ENCODE measurements at regions not wholly inside any gene's neighbourhood (a gene's known extent, or its start where the extent isn't known, plus 50 kb on each side); places are given as distances from the start of the nearest gene placed in this dataset.

DNA sequence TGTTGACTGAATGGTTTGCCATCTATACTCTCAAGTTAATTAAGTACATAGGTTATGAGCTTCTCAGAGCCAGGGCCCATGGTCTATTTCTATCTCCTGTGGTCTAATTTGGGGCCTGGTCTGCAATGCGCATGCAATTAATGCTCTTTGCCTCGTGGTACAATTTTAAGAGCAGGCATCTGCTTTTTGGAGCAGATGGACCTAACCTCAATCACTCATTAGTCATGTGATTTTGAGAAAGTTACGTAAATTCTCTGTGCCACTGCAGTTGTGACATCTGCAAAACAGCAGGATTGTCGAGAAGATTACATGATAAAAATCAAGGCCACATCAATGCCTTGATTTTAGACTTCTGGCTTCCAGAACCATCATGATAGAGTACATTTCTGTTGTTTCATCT lies 543.7 kb upstream of the ADAMTS9 start:
- no peak for DNase-seq

DNA sequence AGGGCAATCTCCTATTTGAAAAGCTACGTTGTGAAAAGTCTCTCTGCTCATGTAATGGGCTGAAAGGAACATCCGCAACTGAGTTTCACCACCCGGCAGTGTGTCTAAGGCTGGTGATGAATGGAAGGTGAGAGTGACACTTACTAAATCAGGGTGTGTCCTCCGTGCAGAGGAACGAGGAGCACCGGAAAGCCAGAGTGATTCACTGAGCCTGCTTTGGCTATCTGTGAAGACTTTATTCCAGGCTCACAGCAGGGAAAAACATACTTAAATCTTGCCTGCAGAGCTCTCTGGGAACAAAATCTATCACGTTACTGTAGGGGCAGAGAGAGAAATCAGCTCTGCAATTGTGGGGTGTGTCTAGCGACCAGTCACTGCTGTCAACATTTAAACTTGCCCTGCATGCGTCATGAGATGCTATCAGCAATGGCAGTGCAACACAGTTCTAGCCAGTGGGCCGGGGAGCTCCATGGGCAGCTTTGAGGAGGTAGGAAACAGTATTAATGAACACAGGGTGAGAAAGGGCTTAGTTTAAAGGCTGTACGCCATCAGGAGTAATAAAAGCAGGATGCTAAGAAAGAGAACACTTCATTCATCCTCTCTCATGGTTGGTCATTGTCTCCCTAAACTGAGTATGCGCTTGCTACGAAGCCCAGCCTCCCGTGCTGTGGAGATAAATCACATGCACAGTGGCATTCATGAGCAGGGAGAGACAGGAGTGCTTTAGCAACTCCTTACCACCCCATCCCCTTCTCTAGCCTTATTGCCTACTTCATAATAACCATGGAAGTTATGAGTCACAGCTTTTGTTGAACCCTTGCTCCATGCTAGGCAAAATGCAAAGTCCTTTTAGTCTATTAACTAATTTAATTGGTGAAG lies 542.7 kb upstream of the ADAMTS9 start:
- no peak for DNase-seq

- DNase-seq = no peak
Observed at GRCh38 chr3:65226287-65226686, 538.5 kb upstream of the ADAMTS9 start.

GRCh38 chr3:65210026-65210814 lies 522.4 kb upstream of the ADAMTS9 start:
- DNase-seq = no peak

DNA sequence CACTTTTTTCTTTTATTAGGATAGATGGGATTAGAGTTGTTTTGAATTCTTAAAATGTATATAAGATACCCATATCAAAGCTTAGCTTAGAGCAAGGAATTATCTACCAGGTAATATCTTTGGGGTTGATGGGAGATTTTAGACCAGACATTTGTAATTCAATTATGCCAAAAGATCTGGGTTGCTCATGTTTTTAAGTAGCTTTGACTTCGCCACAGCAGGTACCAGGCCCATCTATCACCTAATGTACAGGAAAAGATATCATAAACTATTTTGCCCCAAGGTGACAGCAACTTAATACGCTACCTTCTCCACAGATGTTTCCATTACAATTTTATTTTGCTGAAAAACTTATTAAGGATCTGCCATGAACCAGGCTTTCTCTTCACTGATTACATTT lies 514.6 kb upstream of the ADAMTS9 start:
- no peak for DNase-seq

- DNase-seq = no peak
Observed at GRCh38 chr3:65201926-65202325, 514.1 kb upstream of the ADAMTS9 start.

DNA sequence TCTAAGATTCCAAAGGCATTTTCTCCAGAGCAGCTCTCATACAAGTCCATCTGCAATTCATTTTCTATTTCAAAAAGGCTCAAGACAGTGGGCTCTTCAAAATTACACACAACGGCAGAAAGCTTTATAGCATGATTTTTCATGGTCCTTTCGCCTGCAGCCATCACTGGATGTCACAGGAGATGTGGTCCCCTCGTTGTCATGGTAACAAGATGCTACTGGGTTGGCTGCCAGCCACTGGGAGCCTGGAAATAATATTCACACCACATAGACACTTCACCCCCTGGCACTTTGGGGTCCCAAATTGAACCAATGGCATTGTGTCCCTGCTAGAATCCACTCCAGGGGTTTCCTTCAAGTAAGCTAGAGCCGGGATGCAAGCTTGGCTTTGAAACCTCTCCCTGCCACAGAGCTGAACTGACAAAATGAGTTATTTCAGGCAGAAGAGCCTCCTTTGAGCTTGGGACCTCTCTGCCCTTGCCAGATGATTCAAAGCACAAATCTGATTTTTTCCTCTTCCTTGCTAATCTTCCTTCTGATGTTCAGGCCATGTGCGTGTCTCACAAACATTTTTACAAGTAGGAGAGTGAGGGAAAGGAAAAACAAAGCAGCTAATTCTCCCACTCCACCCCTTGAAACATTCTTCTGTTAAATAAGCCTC lies 512.6 kb upstream of the ADAMTS9 start:
- no peak for DNase-seq

GRCh38 chr3:65196663-65197062 lies 508.9 kb upstream of the ADAMTS9 start:
- no peak for DNase-seq

- DNase-seq = no peak
Observed at GRCh38 chr3:65195211-65196006, 507.6 kb upstream of the ADAMTS9 start.

DNA sequence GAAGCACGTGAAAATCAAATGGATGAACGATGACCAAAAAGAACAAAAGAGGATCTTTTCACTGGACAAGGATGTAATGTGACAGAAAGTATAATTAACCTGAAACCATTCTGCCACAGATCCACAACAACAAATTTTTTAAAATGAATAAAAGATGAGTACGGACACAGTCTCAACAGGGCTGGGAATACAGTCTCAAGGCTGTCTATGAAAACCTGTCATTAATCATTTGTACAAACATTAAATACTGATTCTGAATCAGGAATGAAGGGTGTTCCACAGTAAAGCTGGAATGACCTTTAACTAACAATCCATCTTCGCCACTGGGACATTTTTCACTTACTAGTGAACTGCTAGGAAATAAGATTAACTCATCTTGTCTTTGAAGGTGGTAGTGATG lies 506.9 kb upstream of the ADAMTS9 start:
- no peak for DNase-seq

DNA sequence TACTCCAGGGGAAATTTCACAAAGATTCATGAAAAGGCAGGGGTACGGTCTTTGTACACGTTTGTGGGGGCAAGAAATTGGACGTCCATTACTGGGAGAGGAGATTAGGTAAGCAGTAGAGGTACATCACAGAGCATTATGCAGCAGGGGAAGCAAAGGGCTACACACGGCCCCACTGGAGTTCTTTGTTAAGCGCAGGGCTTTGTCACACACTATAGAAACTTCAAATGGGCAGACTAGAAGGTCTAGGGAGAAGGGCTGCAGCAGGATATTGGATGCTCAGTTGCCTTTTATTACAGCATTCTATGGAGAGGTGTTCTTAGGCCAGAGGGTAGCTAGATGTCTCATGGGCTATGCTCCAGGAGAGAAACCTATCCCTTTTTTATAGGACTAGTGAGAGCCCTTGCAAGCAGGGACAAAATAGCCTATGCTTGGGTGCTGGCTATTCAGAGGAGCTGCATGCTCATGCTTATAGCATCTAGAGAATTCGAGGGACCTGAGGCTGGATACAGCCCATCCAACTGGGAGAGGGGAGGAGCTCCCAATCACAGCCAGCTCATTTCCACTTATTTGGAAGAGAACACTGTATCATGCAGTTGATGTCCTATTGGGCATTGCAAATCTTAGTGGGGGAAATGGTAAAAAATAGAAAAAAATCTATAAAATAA lies 506.4 kb upstream of the ADAMTS9 start:
- no peak for DNase-seq

DNA sequence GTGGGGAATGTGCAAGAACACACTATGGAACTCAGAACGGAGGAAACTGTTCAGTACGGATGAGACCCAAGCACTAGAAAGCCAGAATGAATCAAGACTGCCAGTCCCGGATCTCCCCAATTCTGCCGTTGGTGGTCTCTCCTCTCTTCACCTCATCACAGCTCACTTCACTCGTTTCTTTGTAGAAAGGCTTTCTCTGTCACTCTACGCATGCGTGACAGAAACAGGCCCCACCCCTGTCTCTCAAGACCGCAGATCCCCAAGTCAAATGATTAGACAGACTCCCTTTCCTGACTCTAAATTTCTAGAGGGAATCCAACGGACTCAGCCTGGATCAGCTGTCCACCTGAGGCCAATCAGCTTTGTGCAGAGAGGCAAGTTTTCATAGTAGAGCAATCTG lies 505.7 kb upstream of the ADAMTS9 start:
- DNase-seq = no peak

DNA sequence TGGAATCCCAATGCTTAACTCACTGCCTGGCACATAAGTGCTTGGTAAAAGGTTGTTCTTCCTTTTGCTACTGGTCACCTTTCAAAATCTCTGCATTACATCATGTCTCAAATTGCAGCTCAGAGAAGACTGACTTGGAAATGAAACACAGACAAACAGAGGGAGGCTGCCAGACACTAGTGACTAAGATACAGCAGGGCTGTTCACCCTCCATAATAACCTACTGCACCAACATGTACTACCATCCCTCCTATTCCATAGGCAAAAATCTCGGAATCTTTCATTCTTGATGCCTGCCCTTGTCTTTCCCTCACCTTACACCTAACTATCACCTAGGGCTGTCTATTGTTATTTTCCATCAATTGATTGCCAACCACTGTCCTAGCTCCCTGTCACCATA lies 502.3 kb upstream of the ADAMTS9 start:
- no peak for DNase-seq

GRCh38 chr3:65186268-65186667 lies 498.5 kb upstream of the ADAMTS9 start:
- no peak for DNase-seq

DNA sequence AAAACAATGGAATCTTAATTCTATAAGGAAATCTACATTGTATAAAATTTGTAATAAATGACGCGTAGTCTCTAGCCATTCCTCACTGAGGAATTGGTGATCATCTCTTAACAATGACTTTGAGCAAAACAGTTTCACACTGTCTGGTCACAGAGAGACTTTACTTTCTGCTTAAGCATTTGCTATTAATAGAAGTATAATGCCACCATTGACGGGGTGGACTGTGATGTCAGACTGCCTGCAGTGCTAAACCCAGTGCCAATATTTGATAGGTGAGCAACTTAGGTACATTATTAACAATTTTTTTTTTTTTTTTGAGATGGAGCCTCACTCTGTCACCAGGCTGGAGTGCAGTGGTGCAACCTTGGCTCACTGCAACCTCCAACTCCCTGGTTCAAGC lies 494.9 kb upstream of the ADAMTS9 start:
- DNase-seq = no peak

DNA sequence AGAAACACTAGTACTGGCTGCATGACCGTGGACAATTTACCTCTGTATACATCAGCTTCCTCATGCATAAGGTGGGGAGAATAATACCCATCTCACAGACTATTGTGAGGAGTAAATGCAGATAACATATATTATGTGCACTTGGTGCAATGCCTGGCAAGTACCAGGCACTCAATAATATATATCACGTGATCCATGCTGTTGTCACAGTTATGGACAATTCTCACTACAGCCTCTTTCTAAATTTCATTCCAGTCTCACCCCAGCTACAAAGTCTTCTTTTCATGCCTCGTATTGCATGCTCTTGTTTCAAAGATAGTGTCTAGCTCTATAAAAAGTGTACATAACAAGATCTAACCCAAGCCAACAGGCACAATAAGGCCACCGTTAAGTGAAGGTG lies 494.3 kb upstream of the ADAMTS9 start:
- no peak for DNase-seq

DNA sequence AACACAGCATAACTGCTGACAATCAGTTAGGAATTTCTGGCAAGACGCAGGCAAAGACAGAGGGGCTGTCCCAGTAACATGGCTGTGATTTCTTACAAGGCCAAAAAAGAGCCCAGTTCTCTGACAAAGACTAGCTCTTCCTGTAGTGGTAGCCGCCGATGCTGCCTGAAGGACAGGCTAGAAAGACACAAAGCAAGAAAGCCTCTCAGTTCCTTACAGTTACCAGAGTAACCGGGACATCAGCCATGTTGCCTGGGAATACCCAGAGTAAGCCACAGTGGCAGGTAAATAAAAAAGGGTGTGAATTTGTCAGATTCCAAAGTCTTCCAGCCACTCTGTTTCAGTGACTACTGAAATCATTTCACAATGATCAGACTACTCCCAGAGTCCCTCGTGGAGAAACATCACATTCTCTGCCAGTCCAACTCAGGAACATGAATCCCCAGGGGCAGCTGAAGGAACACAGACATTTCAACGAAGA lies 493.6 kb upstream of the ADAMTS9 start:
- no peak for DNase-seq

DNA sequence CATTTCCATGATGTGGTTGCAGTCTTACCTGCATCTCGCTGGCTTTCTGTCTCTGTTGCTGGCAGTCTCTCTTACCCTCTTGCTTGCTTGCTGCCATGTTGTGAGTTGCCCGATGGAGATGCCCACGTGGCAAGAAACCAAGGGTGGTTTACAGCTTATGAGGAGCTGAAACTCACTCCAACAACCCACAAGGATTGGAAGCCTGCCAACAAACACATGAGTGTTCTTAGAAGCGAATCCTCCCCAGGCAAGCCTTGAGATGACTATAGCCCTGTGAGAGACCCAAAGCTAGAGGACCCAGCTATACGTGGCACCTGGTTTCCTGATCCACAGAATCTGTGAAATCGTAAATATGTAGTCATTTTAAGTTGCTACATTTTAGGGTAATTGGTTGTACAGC lies 490.9 kb upstream of the ADAMTS9 start:
- DNase-seq = peak in 1 of 2 experiments; percentile 24

GRCh38 chr3:65177960-65178376 lies 490.2 kb upstream of the ADAMTS9 start:
- DNase-seq = no peak

GRCh38 chr3:65174713-65175112 lies 486.9 kb upstream of the ADAMTS9 start:
- no peak for DNase-seq

DNA sequence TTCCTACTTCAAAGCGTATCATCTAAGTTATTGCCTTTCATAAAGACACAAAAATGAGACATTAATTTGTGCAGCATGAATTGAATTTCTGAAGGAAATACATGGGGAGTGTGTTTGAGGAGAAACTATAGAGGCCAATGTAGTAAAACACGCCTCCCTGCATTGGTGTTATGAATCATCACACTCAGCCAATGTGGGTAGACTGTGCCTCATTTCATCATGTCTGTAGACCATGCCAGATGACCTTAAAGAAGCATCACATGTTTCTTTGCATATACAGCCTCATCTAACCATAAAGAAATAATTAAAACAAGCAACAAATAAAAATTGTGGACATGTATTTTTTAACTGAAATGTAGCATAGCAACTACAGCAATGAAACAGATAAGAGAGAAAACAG lies 486.0 kb upstream of the ADAMTS9 start:
- DNase-seq = no peak

DNA sequence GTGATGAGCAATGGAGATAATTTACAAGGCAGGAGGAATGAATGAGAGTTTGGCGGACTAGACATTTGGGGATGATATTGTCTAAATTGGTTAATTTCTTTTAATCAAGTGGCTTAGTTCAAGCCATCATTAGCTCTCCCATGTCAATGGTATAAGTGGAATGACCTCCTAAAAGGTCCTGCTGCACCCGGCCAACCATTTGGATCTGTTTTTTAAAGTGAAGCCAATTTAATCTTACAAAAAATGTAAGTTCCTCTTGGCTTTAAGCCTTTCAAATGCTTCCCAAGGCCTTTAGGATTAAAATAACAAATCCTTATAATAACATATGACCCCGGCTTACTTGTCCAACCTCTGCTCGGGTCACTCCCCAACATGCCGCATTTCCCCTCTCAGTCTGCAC lies 484.4 kb upstream of the ADAMTS9 start:
- no peak for DNase-seq
